ENCODE measurements at regions not wholly inside any gene's neighbourhood (a gene's known extent, or its start where the extent isn't known, plus 50 kb on each side); places are given as distances from the start of the nearest gene placed in this dataset.

- TF ChIP-seq POLR2AphosphoS5 (IDR thresholded peaks at IDR 0.05; ENCODE audit: low read depth, low read length) (no peak), TAF1 (IDR thresholded peaks at IDR 0.05; ENCODE audit: borderline replicate concordance, insufficient read depth, low read length) (no peak), SIN3A (IDR thresholded peaks at IDR 0.05; ENCODE audit: borderline replicate concordance, insufficient read depth, low read length) (no peak), FOXP2 (optimal IDR thresholded peaks at IDR 0.05; ENCODE audit: borderline replicate concordance, extremely low read depth, extremely low read length, insufficient read depth) (no peak)
- TF ChIP-seq, protein P1, sequence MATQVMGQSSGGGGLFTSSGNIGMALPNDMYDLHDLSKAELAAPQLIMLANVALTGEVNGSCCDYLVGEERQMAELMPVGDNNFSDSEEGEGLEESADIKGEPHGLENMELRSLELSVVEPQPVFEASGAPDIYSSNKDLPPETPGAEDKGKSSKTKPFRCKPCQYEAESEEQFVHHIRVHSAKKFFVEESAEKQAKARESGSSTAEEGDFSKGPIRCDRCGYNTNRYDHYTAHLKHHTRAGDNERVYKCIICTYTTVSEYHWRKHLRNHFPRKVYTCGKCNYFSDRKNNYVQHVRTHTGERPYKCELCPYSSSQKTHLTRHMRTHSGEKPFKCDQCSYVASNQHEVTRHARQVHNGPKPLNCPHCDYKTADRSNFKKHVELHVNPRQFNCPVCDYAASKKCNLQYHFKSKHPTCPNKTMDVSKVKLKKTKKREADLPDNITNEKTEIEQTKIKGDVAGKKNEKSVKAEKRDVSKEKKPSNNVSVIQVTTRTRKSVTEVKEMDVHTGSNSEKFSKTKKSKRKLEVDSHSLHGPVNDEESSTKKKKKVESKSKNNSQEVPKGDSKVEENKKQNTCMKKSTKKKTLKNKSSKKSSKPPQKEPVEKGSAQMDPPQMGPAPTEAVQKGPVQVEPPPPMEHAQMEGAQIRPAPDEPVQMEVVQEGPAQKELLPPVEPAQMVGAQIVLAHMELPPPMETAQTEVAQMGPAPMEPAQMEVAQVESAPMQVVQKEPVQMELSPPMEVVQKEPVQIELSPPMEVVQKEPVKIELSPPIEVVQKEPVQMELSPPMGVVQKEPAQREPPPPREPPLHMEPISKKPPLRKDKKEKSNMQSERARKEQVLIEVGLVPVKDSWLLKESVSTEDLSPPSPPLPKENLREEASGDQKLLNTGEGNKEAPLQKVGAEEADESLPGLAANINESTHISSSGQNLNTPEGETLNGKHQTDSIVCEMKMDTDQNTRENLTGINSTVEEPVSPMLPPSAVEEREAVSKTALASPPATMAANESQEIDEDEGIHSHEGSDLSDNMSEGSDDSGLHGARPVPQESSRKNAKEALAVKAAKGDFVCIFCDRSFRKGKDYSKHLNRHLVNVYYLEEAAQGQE (IDR thresholded peaks at IDR 0.05; ENCODE audit: insufficient read depth in 1 of 2, low read depth in 2 of 2, low read length in 2 of 2), result peak; percentile 41 to 85; a peak in 2 of 4 replicates
These were observed 455.0 kb upstream of the KLHL29 start for GRCh38 chr2:22929998-22930397.

All from PFSK-1 (cell line).